Neural progenitor cell (in vitro differentiated cells): ENCODE measurements at regions not wholly inside any gene's neighbourhood (a gene's known extent, or its start where the extent isn't known, plus 50 kb on each side); places are given as distances from the start of the nearest gene placed in this dataset.

Experiments used
- CTCF ChIP-seq: fragments of 200-600 bp; sonication (generic); IDR thresholded peaks from 2 replicates; pipeline ENCODE4 v1.5.1; 2017; ENCODE audit warnings: antibody characterized with exemption, mild to moderate bottlenecking
- EZH2 ChIP-seq: fragments of 200-600 bp; sonication (generic); IDR thresholded peaks from 2 replicates; pipeline ENCODE4 v1.6.1; 2017; ENCODE audit warnings: antibody characterized with exemption, mild to moderate bottlenecking, moderate library complexity
- EZH2phosphoT487 ChIP-seq: fragments of 200-600 bp; sonication (generic); IDR thresholded peaks from 2 replicates; pipeline ENCODE4 v1.6.1; 2017; ENCODE audit warnings: antibody characterized with exemption

- TF ChIP-seq CTCF (no peak), EZH2phosphoT487 (no peak), EZH2 (no peak)
Observed at GRCh38 chr1:81585371-81585770, 215.4 kb upstream of the ADGRL2 start.
